Astrocyte of the cerebellum (primary cell): ENCODE measurements at regions not wholly inside any gene's neighbourhood (a gene's known extent, or its start where the extent isn't known, plus 50 kb on each side); places are given as distances from the start of the nearest gene placed in this dataset.

Experiments
- DNase-seq: peaks from one replicate; pipeline ENCODE4 v3.0.0-alpha.2; 2011; ENCODE audit warnings: low read depth
- H3K4me3 ChIP-seq: 2 replicates; pipeline ENCODE4 v1.5.1; 2011; ENCODE audit warnings: mild to moderate bottlenecking, low read depth, low read length, moderate library complexity
- CTCF ChIP-seq: IDR thresholded peaks from 2 replicates; pipeline ENCODE4 v1.5.1; 2012; ENCODE audit warnings: low read length, low read depth, moderate library complexity, mild to moderate bottlenecking; ENCODE audit errors: missing control alignments
- in situ Hi-C: cut with HindIII; loops from 2 replicates; pipeline ENCODE4 v1.10.0; 2017; ENCODE audit warnings: low sequenced_read_pairs

GRCh38 chr10:4736183-4736582, 89.8 kb upstream of the AKR1E2 start:
- H3K4me3 ChIP-seq, result no peak overlapping the region
- DNase-seq, result no peak
- in situ Hi-C loops, result no loop called here
- TF ChIP-seq CTCF, result no peak

GRCh38 chr10:4733843-4734224, 92.2 kb upstream of the AKR1E2 start:
- no peak for TF ChIP-seq CTCF
- in situ Hi-C loops, result no loop called here
- H3K4me3 ChIP-seq, result no peak overlapping the region
- no peak for DNase-seq

- DNase-seq, result no peak
- TF ChIP-seq CTCF, result no peak
- no peak overlapping the region for H3K4me3 ChIP-seq
- in situ Hi-C loops, result no loop called here
Observed at GRCh38 chr10:4733150-4733842, 92.7 kb upstream of the AKR1E2 start.

- no peak for DNase-seq
- in situ Hi-C loops, result no loop called here
- TF ChIP-seq CTCF, result no peak
- no peak overlapping the region for H3K4me3 ChIP-seq
Observed at GRCh38 chr10:4730998-4731397, 95.0 kb upstream of the AKR1E2 start.

- in situ Hi-C loops, result no loop called here
- DNase-seq, result peak; percentile 50
- TF ChIP-seq CTCF, result no peak
- H3K4me3 ChIP-seq, result no peak overlapping the region
Observed at GRCh38 chr10:4725917-4726606, 99.9 kb upstream of the AKR1E2 start.

GRCh38 chr10:4723860-4724259, 102.1 kb upstream of the AKR1E2 start:
- no peak for DNase-seq
- TF ChIP-seq CTCF, result no peak
- in situ Hi-C loops, result no loop called here
- no peak overlapping the region for H3K4me3 ChIP-seq
